ENCODE measurements at regions not wholly inside any gene's neighbourhood (a gene's known extent, or its start where the extent isn't known, plus 50 kb on each side); places are given as distances from the start of the nearest gene placed in this dataset.
"Not testable (repeated sequence)": the region's sequence is repeated elsewhere in the genome, so short reads cannot be mapped to it uniquely, and the experiment has no call there.

- Mint-ChIP-seq H3K4me1 (ENCODE audit: low read depth, unreplicated experiment) (no peaks in the 10 kb centered on the region), H3K27ac (ENCODE audit: unreplicated experiment) (no peak overlapping the region), H3K9me3 (ENCODE audit: unreplicated experiment) (peaks cover under 1% of the 10 kb centered on the region), H3K36me3 (ENCODE audit: unreplicated experiment) (no peaks in the 10 kb centered on the region), H3K27me3 (ENCODE audit: unreplicated experiment) (no peaks in the 10 kb centered on the region), H3K4me3 (ENCODE audit: unreplicated experiment) (no peak overlapping the region)
- no peak for TF ChIP-seq CTCF (IDR thresholded peaks at IDR 0.05; ENCODE audit: partially characterized antibody, unreplicated experiment)
- DNase-seq, result no peak
These were observed 75.6 kb upstream of the MYRIP start for GRCh38 chr3:39733804-39734203.

- Mint-ChIP-seq H3K9me3 (ENCODE audit: unreplicated experiment) (peaks cover 11% of the 10 kb centered on the region), H3K36me3 (ENCODE audit: unreplicated experiment) (peaks cover 19% of the 10 kb centered on the region)
- not testable (repeated sequence) for H3K27me3 Mint-ChIP-seq (ENCODE audit: unreplicated experiment); DNase-seq; H3K4me1 Mint-ChIP-seq (ENCODE audit: low read depth, unreplicated experiment); H3K27ac Mint-ChIP-seq (ENCODE audit: unreplicated experiment); H3K4me3 Mint-ChIP-seq (ENCODE audit: unreplicated experiment)
These were observed 69.8 kb upstream of the MYRIP start for GRCh38 chr3:39739658-39740057.

GRCh38 chr3:39744746-39745145, 64.7 kb upstream of the MYRIP start:
- DNase-seq, result no peak
- H3K27ac Mint-ChIP-seq (ENCODE audit: unreplicated experiment), result no peak overlapping the region
- no peaks in the 10 kb centered on the region for H3K4me1 Mint-ChIP-seq (ENCODE audit: low read depth, unreplicated experiment)
- TF ChIP-seq CTCF (IDR thresholded peaks at IDR 0.05; ENCODE audit: partially characterized antibody, unreplicated experiment), result no peak
- peaks cover 17% of the 10 kb centered on the region for H3K36me3 Mint-ChIP-seq (ENCODE audit: unreplicated experiment)
- H3K9me3 Mint-ChIP-seq (ENCODE audit: unreplicated experiment), result peaks cover 8% of the 10 kb centered on the region
- no peaks in the 10 kb centered on the region for H3K27me3 Mint-ChIP-seq (ENCODE audit: unreplicated experiment)
- H3K4me3 Mint-ChIP-seq (ENCODE audit: unreplicated experiment), result no peak overlapping the region

- Mint-ChIP-seq H3K4me3 (ENCODE audit: unreplicated experiment) (no peak overlapping the region), H3K36me3 (ENCODE audit: unreplicated experiment) (no peaks in the 10 kb centered on the region)
- TF ChIP-seq CTCF (IDR thresholded peaks at IDR 0.05; ENCODE audit: partially characterized antibody, unreplicated experiment), result no peak
These were observed 61.4 kb upstream of the MYRIP start for GRCh38 chr3:39748002-39748401.

GRCh38 chr3:39748763-39749162, 60.6 kb upstream of the MYRIP start:
- DNase-seq, result no peak
- H3K4me3 Mint-ChIP-seq (ENCODE audit: unreplicated experiment), result no peak overlapping the region
- peaks cover 10% of the 10 kb centered on the region for H3K9me3 Mint-ChIP-seq (ENCODE audit: unreplicated experiment)
- H3K36me3 Mint-ChIP-seq (ENCODE audit: unreplicated experiment), result no peaks in the 10 kb centered on the region
- H3K4me1 Mint-ChIP-seq (ENCODE audit: low read depth, unreplicated experiment), result peaks cover 16% of the 10 kb centered on the region
- TF ChIP-seq CTCF (IDR thresholded peaks at IDR 0.05; ENCODE audit: partially characterized antibody, unreplicated experiment), result no peak
- H3K27me3 Mint-ChIP-seq (ENCODE audit: unreplicated experiment), result peaks cover 12% of the 10 kb centered on the region
- H3K27ac Mint-ChIP-seq (ENCODE audit: unreplicated experiment), result no peak overlapping the region

More at GRCh38 chr3:39748002-39748401, 61.4 kb upstream of the MYRIP start:
- no peak for DNase-seq
- H3K27me3 Mint-ChIP-seq (ENCODE audit: unreplicated experiment), result peaks cover 4% of the 10 kb centered on the region
- H3K4me1 Mint-ChIP-seq (ENCODE audit: low read depth, unreplicated experiment), result peaks cover 11% of the 10 kb centered on the region
- H3K9me3 Mint-ChIP-seq (ENCODE audit: unreplicated experiment), result peaks cover 3% of the 10 kb centered on the region
- H3K27ac Mint-ChIP-seq (ENCODE audit: unreplicated experiment), result no peak overlapping the region

GRCh38 chr3:39750712-39751111, 58.7 kb upstream of the MYRIP start:
- Mint-ChIP-seq H3K4me1 (ENCODE audit: low read depth, unreplicated experiment) (peaks cover 21% of the 10 kb centered on the region), H3K36me3 (ENCODE audit: unreplicated experiment) (peaks cover 4% of the 10 kb centered on the region), H3K4me3 (ENCODE audit: unreplicated experiment) (no peak overlapping the region), H3K27me3 (ENCODE audit: unreplicated experiment) (peaks cover 13% of the 10 kb centered on the region), H3K27ac (ENCODE audit: unreplicated experiment) (no peak overlapping the region), H3K9me3 (ENCODE audit: unreplicated experiment) (peaks cover 12% of the 10 kb centered on the region)
- no peak for DNase-seq
- no peak for TF ChIP-seq CTCF (IDR thresholded peaks at IDR 0.05; ENCODE audit: partially characterized antibody, unreplicated experiment)
